SK-N-SH treated with all-trans-retinoic acid at 6 μM for 48 hours (cell line): ENCODE measurements at regions not wholly inside any gene's neighbourhood (a gene's known extent, or its start where the extent isn't known, plus 50 kb on each side); places are given as distances from the start of the nearest gene placed in this dataset.

Experiments used
- ATAC-seq: fragments of 200-7000 bp; cut with Tn5 transposase; 3 replicates; pipeline ENCODE4 v1.9.1; 2020; ENCODE audit warnings: mild to moderate bottlenecking, moderate library complexity
- ARNTL ChIP-seq: fragments of 450-650 bp; formaldehyde crosslinking; IDR thresholded peaks from 2 replicates; pipeline ENCODE4 v1.5.0; 2020; ENCODE audit warnings: low read depth, mild to moderate bottlenecking, moderate library complexity, borderline replicate concordance
- BACH2 ChIP-seq: fragments of 250-450 bp; sonication (Bioruptor Pico); IDR thresholded peaks from 2 replicates; pipeline ENCODE4 v1.9.0; 2021; ENCODE audit warnings: mild to moderate bottlenecking, borderline replicate concordance
- GLIS3 ChIP-seq: fragments of 250-450 bp; sonication (Bioruptor Pico); IDR thresholded peaks from 2 replicates; pipeline ENCODE4 v1.5.0; 2020; ENCODE audit warnings: mild to moderate bottlenecking, moderate library complexity
- ISL1 ChIP-seq: fragments of 250-450 bp; sonication (Bioruptor Pico); IDR thresholded peaks from 2 replicates; pipeline ENCODE4 v2.1.2; 2022; ENCODE audit warnings: mild to moderate bottlenecking, moderate library complexity
- OSR1 ChIP-seq: fragments of 250-450 bp; sonication (Bioruptor Pico); IDR thresholded peaks from 2 replicates; pipeline ENCODE4 v1.8.0; 2022; ENCODE audit warnings: moderate library complexity, mild to moderate bottlenecking, inconsistent platforms
- PPARA ChIP-seq: fragments of 250-450 bp; sonication (Bioruptor Pico); IDR thresholded peaks from 2 replicates; pipeline ENCODE4 v1.5.0; 2020; ENCODE audit warnings: mild to moderate bottlenecking, borderline replicate concordance
- RARB ChIP-seq: fragments of 250-450 bp; sonication (Bioruptor Pico); IDR thresholded peaks from 2 replicates; pipeline ENCODE4 v1.8.0; 2021; ENCODE audit warnings: mild to moderate bottlenecking, moderate library complexity
- SNAI2 ChIP-seq: fragments of 250-450 bp; sonication (Bioruptor Pico); IDR thresholded peaks from 2 replicates; pipeline ENCODE4 v1.5.0; 2020; ENCODE audit warnings: mild to moderate bottlenecking, moderate library complexity
- TCF4 ChIP-seq: fragments of 250-450 bp; sonication (Bioruptor Pico); IDR thresholded peaks from 2 replicates; pipeline ENCODE4 v1.8.0; 2021; ENCODE audit warnings: mild to moderate bottlenecking, moderate library complexity, borderline replicate concordance
- TOX ChIP-seq: fragments of 250-450 bp; sonication (Bioruptor Pico); IDR thresholded peaks from 2 replicates; pipeline ENCODE4 v1.8.0; 2021; ENCODE audit warnings: mild to moderate bottlenecking, moderate library complexity, borderline replicate concordance
- ZC3H10 ChIP-seq: fragments of 250-450 bp; sonication (Bioruptor Pico); IDR thresholded peaks from 2 replicates; pipeline ENCODE4 v1.5.1; 2021; ENCODE audit warnings: mild to moderate bottlenecking, moderate library complexity
- ZFP3 ChIP-seq: fragments of 250-450 bp; sonication (Bioruptor Pico); IDR thresholded peaks from 2 replicates; pipeline ENCODE4 v1.5.0; 2020; ENCODE audit warnings: mild to moderate bottlenecking, moderate library complexity
- ZFP30 ChIP-seq: fragments of 450-650 bp; formaldehyde crosslinking; IDR thresholded peaks from 2 replicates; pipeline ENCODE4 v1.5.0; 2022; ENCODE audit warnings: mild to moderate bottlenecking, moderate library complexity
- ZNF565 ChIP-seq: fragments of 450-650 bp; formaldehyde crosslinking; conservative IDR thresholded peaks from 2 replicates; pipeline ENCODE4 v1.5.0; 2020; ENCODE audit warnings: low read depth, mild to moderate bottlenecking, moderate library complexity
- ZNF70 ChIP-seq: fragments of 450-650 bp; formaldehyde crosslinking; IDR thresholded peaks from 2 replicates; pipeline ENCODE4 v1.5.0; 2020; ENCODE audit warnings: mild to moderate bottlenecking, moderate library complexity
- ZNF8 ChIP-seq: fragments of 450-650 bp; formaldehyde crosslinking; IDR thresholded peaks from 2 replicates; pipeline ENCODE4 v1.5.0; 2020; ENCODE audit warnings: mild to moderate bottlenecking, moderate library complexity
- TF ChIP-seq, protein P1 (sequence below): fragments of 250-450 bp; sonication (Bioruptor Pico); IDR thresholded peaks from 2 replicates; pipeline ENCODE4 v1.8.0; 2021; ENCODE audit warnings: low read depth, mild to moderate bottlenecking, moderate library complexity, borderline replicate concordance
- TF ChIP-seq, protein P2 (sequence below): fragments of 250-450 bp; sonication (Bioruptor Pico); IDR thresholded peaks from 2 replicates; pipeline ENCODE4 v1.5.0; 2020; ENCODE audit warnings: mild to moderate bottlenecking, moderate library complexity
- TF ChIP-seq, protein P3 (sequence below): fragments of 250-450 bp; sonication (Bioruptor Pico); IDR thresholded peaks from 2 replicates; pipeline ENCODE4 v1.5.1; 2021; ENCODE audit warnings: mild to moderate bottlenecking, moderate library complexity
- TF ChIP-seq, protein P4 (sequence below): fragments of 250-450 bp; sonication (Bioruptor Pico); IDR thresholded peaks from 2 replicates; pipeline ENCODE4 v1.5.1; 2020; ENCODE audit warnings: low read depth, mild to moderate bottlenecking, moderate library complexity
- TF ChIP-seq, protein P5 (sequence below): fragments of 250-450 bp; sonication (Bioruptor Pico); IDR thresholded peaks from 2 replicates; pipeline ENCODE4 v1.8.0; 2020; ENCODE audit warnings: mild to moderate bottlenecking, moderate library complexity, borderline replicate concordance

DNA sequence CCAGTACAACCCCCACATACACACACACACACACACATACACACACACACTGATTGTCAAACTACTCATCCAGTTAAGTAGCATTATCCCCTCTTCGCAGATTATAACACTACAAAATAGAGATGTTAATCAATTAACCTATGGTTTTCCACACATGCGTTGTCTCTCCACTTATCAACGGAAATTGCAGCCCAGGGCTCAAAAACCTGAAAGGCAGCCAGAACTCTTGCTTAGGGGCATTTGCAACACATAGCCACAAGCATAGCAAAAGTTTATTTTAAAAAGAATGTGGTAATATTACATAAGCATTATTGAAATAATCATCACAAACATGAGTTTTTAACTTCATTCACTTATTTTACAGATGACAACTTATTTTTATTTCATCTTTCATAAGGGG lies 265.8 kb downstream of the SLC16A7 start (continued):
- TF ChIP-seq GLIS3 (CRISPR knock-in tag) (no peak), ZFP3 (CRISPR knock-in tag) (no peak), BACH2 (CRISPR knock-in tag) (no peak), TOX (CRISPR knock-in tag) (no peak), PPARA (CRISPR knock-in tag) (no peak)
- TF ChIP-seq, all 23 proteins: peak for 0

DNA sequence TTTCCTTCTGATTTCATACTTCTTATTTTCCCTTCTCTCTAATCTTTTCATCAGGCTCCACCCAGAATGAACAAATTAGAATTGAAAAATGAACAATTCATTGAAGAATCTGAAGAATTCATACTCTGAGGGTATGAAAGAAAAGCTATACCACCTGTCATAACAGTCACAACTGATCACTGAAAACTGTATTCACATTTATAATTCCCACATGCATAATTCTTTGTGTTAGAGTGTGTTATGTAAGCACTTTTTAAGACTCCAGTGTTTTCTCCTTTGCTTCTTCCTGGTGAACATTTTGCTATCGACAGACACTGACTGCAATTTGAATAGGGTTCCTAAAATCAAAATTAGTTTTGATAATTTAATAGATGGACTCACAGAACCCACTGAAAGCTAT lies 271.2 kb downstream of the SLC16A7 start:
- ATAC-seq: no peak
- TF ChIP-seq, protein P1, sequence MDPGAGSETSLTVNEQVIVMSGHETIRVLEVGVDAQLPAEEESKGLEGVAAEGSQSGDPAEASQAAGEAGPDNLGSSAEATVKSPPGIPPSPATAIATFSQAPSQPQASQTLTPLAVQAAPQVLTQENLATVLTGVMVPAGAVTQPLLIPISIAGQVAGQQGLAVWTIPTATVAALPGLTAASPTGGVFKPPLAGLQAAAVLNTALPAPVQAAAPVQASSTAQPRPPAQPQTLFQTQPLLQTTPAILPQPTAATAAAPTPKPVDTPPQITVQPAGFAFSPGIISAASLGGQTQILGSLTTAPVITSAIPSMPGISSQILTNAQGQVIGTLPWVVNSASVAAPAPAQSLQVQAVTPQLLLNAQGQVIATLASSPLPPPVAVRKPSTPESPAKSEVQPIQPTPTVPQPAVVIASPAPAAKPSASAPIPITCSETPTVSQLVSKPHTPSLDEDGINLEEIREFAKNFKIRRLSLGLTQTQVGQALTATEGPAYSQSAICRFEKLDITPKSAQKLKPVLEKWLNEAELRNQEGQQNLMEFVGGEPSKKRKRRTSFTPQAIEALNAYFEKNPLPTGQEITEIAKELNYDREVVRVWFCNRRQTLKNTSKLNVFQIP (CRISPR knock-in tag): no peak
- TF ChIP-seq TCF4 (CRISPR knock-in tag) (no peak), ZNF8 (CRISPR knock-in tag) (no peak), BACH2 (CRISPR knock-in tag) (no peak), ZNF565 (CRISPR knock-in tag) (no peak), ZC3H10 (CRISPR knock-in tag) (no peak), ZFP30 (CRISPR knock-in tag) (no peak), GLIS3 (CRISPR knock-in tag) (no peak), SNAI2 (CRISPR knock-in tag) (no peak), ARNTL (no peak), PPARA (CRISPR knock-in tag) (no peak)
- TF ChIP-seq, protein P2, sequence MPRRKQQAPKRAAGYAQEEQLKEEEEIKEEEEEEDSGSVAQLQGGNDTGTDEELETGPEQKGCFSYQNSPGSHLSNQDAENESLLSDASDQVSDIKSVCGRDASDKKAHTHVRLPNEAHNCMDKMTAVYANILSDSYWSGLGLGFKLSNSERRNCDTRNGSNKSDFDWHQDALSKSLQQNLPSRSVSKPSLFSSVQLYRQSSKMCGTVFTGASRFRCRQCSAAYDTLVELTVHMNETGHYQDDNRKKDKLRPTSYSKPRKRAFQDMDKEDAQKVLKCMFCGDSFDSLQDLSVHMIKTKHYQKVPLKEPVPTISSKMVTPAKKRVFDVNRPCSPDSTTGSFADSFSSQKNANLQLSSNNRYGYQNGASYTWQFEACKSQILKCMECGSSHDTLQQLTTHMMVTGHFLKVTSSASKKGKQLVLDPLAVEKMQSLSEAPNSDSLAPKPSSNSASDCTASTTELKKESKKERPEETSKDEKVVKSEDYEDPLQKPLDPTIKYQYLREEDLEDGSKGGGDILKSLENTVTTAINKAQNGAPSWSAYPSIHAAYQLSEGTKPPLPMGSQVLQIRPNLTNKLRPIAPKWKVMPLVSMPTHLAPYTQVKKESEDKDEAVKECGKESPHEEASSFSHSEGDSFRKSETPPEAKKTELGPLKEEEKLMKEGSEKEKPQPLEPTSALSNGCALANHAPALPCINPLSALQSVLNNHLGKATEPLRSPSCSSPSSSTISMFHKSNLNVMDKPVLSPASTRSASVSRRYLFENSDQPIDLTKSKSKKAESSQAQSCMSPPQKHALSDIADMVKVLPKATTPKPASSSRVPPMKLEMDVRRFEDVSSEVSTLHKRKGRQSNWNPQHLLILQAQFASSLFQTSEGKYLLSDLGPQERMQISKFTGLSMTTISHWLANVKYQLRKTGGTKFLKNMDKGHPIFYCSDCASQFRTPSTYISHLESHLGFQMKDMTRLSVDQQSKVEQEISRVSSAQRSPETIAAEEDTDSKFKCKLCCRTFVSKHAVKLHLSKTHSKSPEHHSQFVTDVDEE (CRISPR knock-in tag): no peak

DNA sequence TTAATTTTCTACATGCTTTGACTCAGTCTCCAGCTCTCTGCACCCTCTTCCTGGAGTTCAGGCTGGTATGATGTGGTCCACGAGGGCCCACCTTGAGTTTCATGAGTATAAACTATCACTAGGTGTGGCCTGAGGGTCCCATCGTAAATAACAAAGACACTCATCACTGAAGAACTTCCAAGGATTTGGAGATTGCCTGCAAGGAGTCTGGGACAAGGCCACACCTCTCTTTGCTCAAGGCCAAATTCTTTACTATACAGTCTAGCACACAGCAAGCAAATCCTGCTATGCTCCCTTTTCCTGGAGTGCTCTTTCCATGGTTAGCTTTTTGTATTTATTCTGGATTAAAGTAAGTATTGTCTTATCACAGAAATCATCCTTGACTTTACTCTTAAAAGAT lies 271.9 kb downstream of the SLC16A7 start:
- TF ChIP-seq ARNTL (no peak), ISL1 (CRISPR knock-in tag) (no peak), ZC3H10 (CRISPR knock-in tag) (no peak), ZNF70 (no peak), OSR1 (CRISPR knock-in tag) (no peak), ZFP30 (CRISPR knock-in tag) (no peak), GLIS3 (CRISPR knock-in tag) (no peak), BACH2 (CRISPR knock-in tag) (no peak), TCF4 (CRISPR knock-in tag) (no peak), RARB (no peak), ZNF565 (CRISPR knock-in tag) (no peak), SNAI2 (CRISPR knock-in tag) (no peak), PPARA (CRISPR knock-in tag) (no peak)
- TF ChIP-seq, protein P3, sequence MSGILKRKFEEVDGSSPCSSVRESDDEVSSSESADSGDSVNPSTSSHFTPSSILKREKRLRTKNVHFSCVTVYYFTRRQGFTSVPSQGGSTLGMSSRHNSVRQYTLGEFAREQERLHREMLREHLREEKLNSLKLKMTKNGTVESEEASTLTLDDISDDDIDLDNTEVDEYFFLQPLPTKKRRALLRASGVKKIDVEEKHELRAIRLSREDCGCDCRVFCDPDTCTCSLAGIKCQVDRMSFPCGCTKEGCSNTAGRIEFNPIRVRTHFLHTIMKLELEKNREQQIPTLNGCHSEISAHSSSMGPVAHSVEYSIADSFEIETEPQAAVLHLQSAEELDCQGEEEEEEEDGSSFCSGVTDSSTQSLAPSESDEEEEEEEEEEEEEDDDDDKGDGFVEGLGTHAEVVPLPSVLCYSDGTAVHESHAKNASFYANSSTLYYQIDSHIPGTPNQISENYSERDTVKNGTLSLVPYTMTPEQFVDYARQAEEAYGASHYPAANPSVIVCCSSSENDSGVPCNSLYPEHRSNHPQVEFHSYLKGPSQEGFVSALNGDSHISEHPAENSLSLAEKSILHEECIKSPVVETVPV (CRISPR knock-in tag): no peak
- TF ChIP-seq, protein P4, sequence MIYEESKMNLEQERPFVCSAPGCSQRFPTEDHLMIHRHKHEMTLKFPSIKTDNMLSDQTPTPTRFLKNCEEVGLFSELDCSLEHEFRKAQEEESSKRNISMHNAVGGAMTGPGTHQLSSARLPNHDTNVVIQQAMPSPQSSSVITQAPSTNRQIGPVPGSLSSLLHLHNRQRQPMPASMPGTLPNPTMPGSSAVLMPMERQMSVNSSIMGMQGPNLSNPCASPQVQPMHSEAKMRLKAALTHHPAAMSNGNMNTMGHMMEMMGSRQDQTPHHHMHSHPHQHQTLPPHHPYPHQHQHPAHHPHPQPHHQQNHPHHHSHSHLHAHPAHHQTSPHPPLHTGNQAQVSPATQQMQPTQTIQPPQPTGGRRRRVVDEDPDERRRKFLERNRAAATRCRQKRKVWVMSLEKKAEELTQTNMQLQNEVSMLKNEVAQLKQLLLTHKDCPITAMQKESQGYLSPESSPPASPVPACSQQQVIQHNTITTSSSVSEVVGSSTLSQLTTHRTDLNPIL: no peak
- TF ChIP-seq, protein P5, sequence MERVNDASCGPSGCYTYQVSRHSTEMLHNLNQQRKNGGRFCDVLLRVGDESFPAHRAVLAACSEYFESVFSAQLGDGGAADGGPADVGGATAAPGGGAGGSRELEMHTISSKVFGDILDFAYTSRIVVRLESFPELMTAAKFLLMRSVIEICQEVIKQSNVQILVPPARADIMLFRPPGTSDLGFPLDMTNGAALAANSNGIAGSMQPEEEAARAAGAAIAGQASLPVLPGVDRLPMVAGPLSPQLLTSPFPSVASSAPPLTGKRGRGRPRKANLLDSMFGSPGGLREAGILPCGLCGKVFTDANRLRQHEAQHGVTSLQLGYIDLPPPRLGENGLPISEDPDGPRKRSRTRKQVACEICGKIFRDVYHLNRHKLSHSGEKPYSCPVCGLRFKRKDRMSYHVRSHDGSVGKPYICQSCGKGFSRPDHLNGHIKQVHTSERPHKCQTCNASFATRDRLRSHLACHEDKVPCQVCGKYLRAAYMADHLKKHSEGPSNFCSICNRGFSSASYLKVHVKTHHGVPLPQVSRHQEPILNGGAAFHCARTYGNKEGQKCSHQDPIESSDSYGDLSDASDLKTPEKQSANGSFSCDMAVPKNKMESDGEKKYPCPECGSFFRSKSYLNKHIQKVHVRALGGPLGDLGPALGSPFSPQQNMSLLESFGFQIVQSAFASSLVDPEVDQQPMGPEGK (CRISPR knock-in tag): no peak
- TF ChIP-seq, all 23 proteins: peak for 0
- ATAC-seq: no peak
